Endodermal cell (in vitro differentiated cells): ENCODE measurements at regions not wholly inside any gene's neighbourhood (a gene's known extent, or its start where the extent isn't known, plus 50 kb on each side); places are given as distances from the start of the nearest gene placed in this dataset.

Experiments
- DNase-seq: peaks from one replicate; pipeline ENCODE4 v3.0.0-alpha.2; 2017
- H3K27ac ChIP-seq: 2 replicates; pipeline ENCODE4 v1.5.1; 2013; ENCODE audit warnings: mild to moderate bottlenecking, low read depth, low read length, moderate library complexity
- H3K27me3 ChIP-seq: 2 replicates; pipeline ENCODE4 v1.6.1; 2013; ENCODE audit warnings: mild to moderate bottlenecking, low read length, moderate library complexity; ENCODE audit not compliant: insufficient read depth, control insufficient read depth, poor library complexity, severe bottlenecking
- H3K36me3 ChIP-seq: 2 replicates; pipeline ENCODE4 v1.7.0; 2013; ENCODE audit warnings: mild to moderate bottlenecking, low read length, moderate library complexity; ENCODE audit not compliant: control insufficient read depth, insufficient read depth
- H3K4me1 ChIP-seq: one replicate; pipeline ENCODE4 v1.7.0; 2013; ENCODE audit warnings: low read length; ENCODE audit not compliant: control insufficient read depth, insufficient read depth
- H3K4me3 ChIP-seq: 2 replicates; pipeline ENCODE4 v1.5.1; 2013; ENCODE audit warnings: mild to moderate bottlenecking, low read length, moderate library complexity
- H3K9ac ChIP-seq: 2 replicates; pipeline ENCODE4 v1.6.1; 2013; ENCODE audit warnings: mild to moderate bottlenecking, low read length, moderate library complexity; ENCODE audit not compliant: poor library complexity, severe bottlenecking; ENCODE audit errors: extremely low read depth
- H3K9me3 ChIP-seq: 2 replicates; pipeline ENCODE4 v1.6.1; 2013; ENCODE audit warnings: mild to moderate bottlenecking, low read length, moderate library complexity; ENCODE audit not compliant: control insufficient read depth
- H3K27ac Mint-ChIP-seq: 2 replicates; pipeline ENCODE4 v1.8.0; 2020; ENCODE audit warnings: mixed read lengths
- H3K27me3 Mint-ChIP-seq: 2 replicates; pipeline ENCODE4 v1.8.0; 2021; ENCODE audit warnings: mild to moderate bottlenecking, mixed read lengths; ENCODE audit not compliant: insufficient read depth
- H3K36me3 Mint-ChIP-seq: 2 replicates; pipeline ENCODE4 v1.8.0; 2020; ENCODE audit warnings: low read depth, mixed read lengths
- H3K4me1 Mint-ChIP-seq: 2 replicates; pipeline ENCODE4 v1.8.0; 2020; ENCODE audit warnings: mixed read lengths
- H3K4me3 Mint-ChIP-seq: 2 replicates; pipeline ENCODE4 v1.8.0; 2020; ENCODE audit warnings: mild to moderate bottlenecking, moderate library complexity, mixed read lengths
- H3K9me3 Mint-ChIP-seq: 2 replicates; pipeline ENCODE4 v1.8.0; 2020; ENCODE audit warnings: mild to moderate bottlenecking, mixed read lengths
- CTCF ChIP-seq: fragments of 200-600 bp; sonication (generic); conservative IDR thresholded peaks from 2 replicates; pipeline ENCODE4 v1.5.0; 2021; ENCODE audit warnings: antibody characterized with exemption, mild to moderate bottlenecking
- WGBS, 2 experiments: methylation state at CpG; one replicate each; pipeline versions ENCODE4 v1.1.5 to v1.1.7; 2013; ENCODE audit warnings: missing lambda C conversion rate in 2 of 2, mixed read lengths in 1 of 2; ENCODE audit not compliant: insufficient coverage in 1 of 2, insufficient read length in 1 of 2; 5-methylcytosine and 5-hydroxymethylcytosine counted together

- H3K4me1 ChIP-seq: no peaks in the 10 kb centered on the region
- H3K36me3 Mint-ChIP-seq: no peaks in the 10 kb centered on the region
- H3K4me3 ChIP-seq: no peak overlapping the region
- no peak overlapping the region for H3K27ac Mint-ChIP-seq
- H3K4me3 Mint-ChIP-seq: no peak overlapping the region
- no peak overlapping the region for H3K27ac ChIP-seq
- peaks cover 5% of the 10 kb centered on the region for H3K9me3 Mint-ChIP-seq
- no peak overlapping the region for H3K9ac ChIP-seq
- no peaks in the 10 kb centered on the region for H3K9me3 ChIP-seq
- H3K27me3 ChIP-seq: no peaks in the 10 kb centered on the region
- H3K36me3 ChIP-seq: no peaks in the 10 kb centered on the region
- no peak for DNase-seq
- H3K27me3 Mint-ChIP-seq: no peaks in the 10 kb centered on the region
- H3K4me1 Mint-ChIP-seq: no peaks in the 10 kb centered on the region
- TF ChIP-seq CTCF: no peak
- WGBS, 2 experiments: 89 to 100% methylated on average over 4 to 9 of the region's 9 CpGs
Measured at GRCh38 chr7:156059369-156059768, 247.1 kb upstream of the SHH start.

DNA sequence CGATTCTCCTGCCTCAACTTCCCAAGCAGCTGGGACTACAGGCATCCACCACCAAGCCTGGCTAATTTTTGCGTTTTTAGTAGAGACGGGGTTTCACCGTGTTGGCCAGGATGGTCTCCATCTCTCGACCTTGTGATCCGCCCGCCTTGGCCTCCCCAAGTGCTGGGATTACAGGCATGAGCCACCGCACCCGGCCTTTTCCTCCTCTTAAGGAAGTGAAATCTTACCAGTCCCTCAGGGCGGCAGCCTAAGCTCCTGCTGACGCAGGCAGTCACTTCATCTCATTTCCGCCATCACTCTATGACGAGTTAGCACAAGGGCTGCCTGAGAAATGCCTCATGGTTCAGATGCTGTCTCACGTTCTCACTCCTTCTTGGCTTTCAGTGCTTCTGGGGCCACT lies 246.0 kb upstream of the SHH start:
- H3K27ac ChIP-seq: no peak overlapping the region
- Mint-ChIP-seq H3K9me3 (peaks cover 5% of the 10 kb centered on the region), H3K27me3 (no peaks in the 10 kb centered on the region), H3K4me1 (no peaks in the 10 kb centered on the region), H3K4me3 (no peak overlapping the region), H3K36me3 (no peaks in the 10 kb centered on the region), H3K27ac (no peak overlapping the region)
- H3K4me1 ChIP-seq: no peaks in the 10 kb centered on the region
- no peaks in the 10 kb centered on the region for H3K9me3 ChIP-seq
- no peak for TF ChIP-seq CTCF
- 91 to 95% methylated on average over 12 to 14 of the region's 14 CpGs for WGBS, 2 experiments
- no peak for DNase-seq
- H3K4me3 ChIP-seq: no peak overlapping the region
- no peaks in the 10 kb centered on the region for H3K36me3 ChIP-seq
- H3K9ac ChIP-seq: no peak overlapping the region
- no peaks in the 10 kb centered on the region for H3K27me3 ChIP-seq

DNA sequence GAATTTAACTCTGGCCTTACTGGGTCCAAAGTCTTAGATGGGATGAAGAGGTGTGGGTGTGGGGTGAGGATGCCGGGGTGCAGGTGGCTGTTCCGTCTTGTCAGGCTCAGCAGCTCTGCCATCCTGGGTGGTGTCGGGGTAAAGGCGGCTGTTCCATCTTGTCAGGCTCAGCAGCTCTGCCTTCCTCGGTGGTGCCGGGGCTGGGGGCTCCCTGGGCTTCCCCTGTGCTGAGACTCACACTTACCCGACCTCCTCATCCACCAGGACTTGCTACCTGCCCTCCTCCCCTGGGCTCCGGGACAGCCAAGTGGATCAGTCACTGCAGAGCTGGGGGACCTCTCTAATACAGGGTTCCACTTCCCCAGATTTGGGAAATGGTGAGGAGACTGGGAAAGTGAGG lies 244.3 kb upstream of the SHH start:
- Histone ChIP-seq H3K27ac (no peak overlapping the region), H3K4me1 (no peaks in the 10 kb centered on the region), H3K36me3 (no peaks in the 10 kb centered on the region), H3K4me3 (no peak overlapping the region), H3K9ac (no peak overlapping the region), H3K9me3 (no peaks in the 10 kb centered on the region), H3K27me3 (no peaks in the 10 kb centered on the region)
- H3K4me1 Mint-ChIP-seq: no peaks in the 10 kb centered on the region
- no peak for DNase-seq
- no peaks in the 10 kb centered on the region for H3K27me3 Mint-ChIP-seq
- 80 to 90% methylated on average over 1 to 8 of the region's 8 CpGs for WGBS, 2 experiments
- no peaks in the 10 kb centered on the region for H3K36me3 Mint-ChIP-seq
- H3K9me3 Mint-ChIP-seq: peaks cover 7% of the 10 kb centered on the region
- no peak overlapping the region for H3K4me3 Mint-ChIP-seq
- no peak overlapping the region for H3K27ac Mint-ChIP-seq
- no peak for TF ChIP-seq CTCF
